B cell (primary cell): ENCODE measurements at regions not wholly inside any gene's neighbourhood (a gene's known extent, or its start where the extent isn't known, plus 50 kb on each side); places are given as distances from the start of the nearest gene placed in this dataset.

Experiments used
- ATAC-seq: fragments of 200-7000 bp; cut with Tn5 transposase; one replicate; pipeline ENCODE4 v1.10.0; 2021; ENCODE audit warnings: low read depth, mild to moderate bottlenecking, moderate number of reproducible peaks, moderate library complexity
- CTCF ChIA-PET: fragments of 350-600 bp; sonication (Branson Sonifier 250); formaldehyde crosslinking; loops from one replicate; lab custom pipeline; 2021; ENCODE audit warnings: antibody characterized with exemption, inconsistent platforms; lab: Charles Lee
- POLR2A ChIA-PET: fragments of 350-600 bp; sonication (Branson Sonifier 250); formaldehyde crosslinking; loops from one replicate; lab custom pipeline; 2021; ENCODE audit warnings: antibody characterized with exemption; lab: Charles Lee
- DNase-seq: peaks from one replicate; pipeline ENCODE4 v3.0.0; 2013
- H2AFZ ChIP-seq: 2 replicates; pipeline ENCODE4 v1.6.1; 2012; ENCODE audit warnings: mild to moderate bottlenecking, low read depth, low read length; ENCODE audit not compliant: insufficient read depth, poor library complexity, severe bottlenecking
- H3K27ac ChIP-seq, 2 donors: 1 replicate in 1 of 2; 2 replicates in 1 of 2; pipeline ENCODE4 v1.5.1; 2012 to 2013; ENCODE audit warnings: low read length in 2 of 2, mild to moderate bottlenecking in 2 of 2, moderate library complexity in 1 of 2
- H3K27me3 ChIP-seq, 4 experiments: fragments of 200-600 bp in 1 of 4; sonication (generic) in 1 of 4; replicated peaks in 1 of 4; 1 replicate in 2 of 4; 2 replicates in 2 of 4; pipeline versions ENCODE4 v1.6.1 to v1.7.0; 2013 to 2016; ENCODE audit warnings: low read length in 3 of 4, mild to moderate bottlenecking in 2 of 4, mixed read lengths in 1 of 4, moderate library complexity in 1 of 4; ENCODE audit not compliant: insufficient read depth in 4 of 4, control insufficient read depth in 3 of 4; ENCODE audit errors: control extremely low read depth in 1 of 4
- H3K36me3 ChIP-seq, 2 experiments: replicated peaks in 1 of 2; 1 replicate in 1 of 2; 2 replicates in 1 of 2; pipeline versions ENCODE4 v1.6.1 to v1.7.1; 2013; ENCODE audit warnings: low read length in 1 of 2; ENCODE audit not compliant: insufficient read depth in 2 of 2, control insufficient read depth in 1 of 2; ENCODE audit errors: control extremely low read depth in 1 of 2, extremely low read depth in 1 of 2
- H3K4me1 ChIP-seq, 2 donors: fragments of 200-600 bp in 1 of 2; sonication (generic) in 1 of 2; 1 replicate in 1 of 2; 2 replicates in 1 of 2; pipeline versions ENCODE4 v1.5.1 to v1.6.1; 2013 to 2017; ENCODE audit warnings: low read length in 2 of 2; ENCODE audit not compliant: control insufficient read depth in 2 of 2, insufficient read depth in 2 of 2
- H3K4me2 ChIP-seq: replicated peaks from 2 replicates; pipeline ENCODE3; 2012; ENCODE audit warnings: mild to moderate bottlenecking, low read depth, low read length; ENCODE audit not compliant: poor library complexity, severe bottlenecking
- H3K4me3 ChIP-seq, 5 experiments: fragments of 200-600 bp in 1 of 5; sonication (generic) in 1 of 5; 1 replicate in 3 of 5; 2 replicates in 2 of 5; pipeline versions ENCODE4 v1.5.1 to v1.7.0; 2011 to 2016; ENCODE audit warnings: low read length in 4 of 5, mild to moderate bottlenecking in 4 of 5, low read depth in 2 of 5, control low read depth in 1 of 5, moderate library complexity in 1 of 5; ENCODE audit not compliant: insufficient read depth in 1 of 5; ENCODE audit errors: control extremely low read depth in 1 of 5, extremely low read depth in 1 of 5
- H3K79me2 ChIP-seq: fragments of 200-600 bp; sonication (generic); one replicate; pipeline ENCODE4 v1.6.0; 2016; ENCODE audit warnings: low read length; ENCODE audit not compliant: control insufficient read depth, insufficient read depth
- H3K9ac ChIP-seq: fragments of 200-600 bp; sonication (generic); 2 replicates; pipeline ENCODE4 v1.6.1; 2017; ENCODE audit warnings: mild to moderate bottlenecking, low read length, moderate library complexity
- H3K9me3 ChIP-seq, 3 donors: one replicate each; pipeline versions ENCODE4 v1.6.1 to v1.7.1; 2013; ENCODE audit warnings: low read length in 2 of 3; ENCODE audit not compliant: control insufficient read depth in 2 of 3, insufficient read depth in 1 of 3; ENCODE audit errors: control extremely low read depth in 1 of 3
- H4K20me1 ChIP-seq: 2 replicates; pipeline ENCODE4 v1.6.0; 2012; ENCODE audit warnings: mild to moderate bottlenecking, low read length; ENCODE audit not compliant: insufficient read depth, control insufficient read depth, poor library complexity, severe bottlenecking
- H3K27ac Mint-ChIP-seq: one replicate; pipeline ENCODE4 v1.8.0; 2021; ENCODE audit warnings: mixed read lengths
- H3K27me3 Mint-ChIP-seq: one replicate; pipeline ENCODE4 v1.8.0; 2021; ENCODE audit warnings: mixed read lengths
- H3K4me1 Mint-ChIP-seq: one replicate; pipeline ENCODE4 v1.8.0; 2021; ENCODE audit warnings: mixed read lengths
- H3K4me3 Mint-ChIP-seq: one replicate; pipeline ENCODE4 v1.8.0; 2021; ENCODE audit warnings: mixed read lengths
- H3K9me3 Mint-ChIP-seq: one replicate; pipeline ENCODE4 v1.8.0; 2022; ENCODE audit warnings: mixed read lengths; ENCODE audit not compliant: insufficient read depth
- CTCF ChIP-seq: fragments of 200-600 bp; IDR thresholded peaks from one replicate; pipeline ENCODE4 v1.8.0; 2022; ENCODE audit warnings: antibody characterized with exemption, mild to moderate bottlenecking
- EZH2 ChIP-seq: IDR thresholded peaks from 2 replicates; pipeline ENCODE4 v1.6.1; 2012; ENCODE audit warnings: borderline replicate concordance, low read depth, mild to moderate bottlenecking, moderate library complexity, low read length; ENCODE audit not compliant: insufficient read depth, poor library complexity, severe bottlenecking
- WGBS: methylation state at CpG from one replicate; pipeline ENCODE4 v1.1.5; 2013; ENCODE audit warnings: missing lambda C conversion rate; ENCODE audit not compliant: insufficient coverage; 5-methylcytosine and 5-hydroxymethylcytosine counted together
- intact Hi-C: fragments of 100-400 bp; cut with micrococcal nuclease; formaldehyde crosslinking; loops from one replicate; pipeline ENCODE4 v1.10.0; 2022

- ATAC-seq (no peak), DNase-seq (no peak)
- no peak overlapping the region for H3K4me2 ChIP-seq
- no peak overlapping the region for H3K9ac ChIP-seq
- no peaks in the 10 kb centered on the region for H3K27me3 ChIP-seq
- intact Hi-C loops, result no loop called here
- ChIA-PET POLR2A (no interaction called here), CTCF (no interaction called here)
- no peaks in the 10 kb centered on the region for H3K4me1 ChIP-seq
- Mint-ChIP-seq H3K4me1 (no peaks in the 10 kb centered on the region), H3K4me3 (no peak overlapping the region), H3K9me3 (peaks cover 5% of the 10 kb centered on the region), H3K27me3 (no peaks in the 10 kb centered on the region), H3K27ac (no peak overlapping the region)
- no peak overlapping the region for H3K4me3 ChIP-seq
- H3K27ac ChIP-seq, result no peak overlapping the region
- WGBS, result no CpG with 5 or more reads among the region's 3 CpGs
- H4K20me1 ChIP-seq, result no peaks in the 10 kb centered on the region
- no peaks in the 10 kb centered on the region for H3K36me3 ChIP-seq
- H3K9me3 ChIP-seq, result peaks cover 0 to 5% (median 0%) of the 10 kb centered on the region in 3 donors
- H3K79me2 ChIP-seq, result no peaks in the 10 kb centered on the region
- no peak for TF ChIP-seq EZH2
- TF ChIP-seq CTCF, result no peak
- H2AFZ ChIP-seq, result no peak overlapping the region
These were observed 1179.3 kb upstream of the CDH9 start for GRCh38 chr5:28217695-28218094.

GRCh38 chr5:28216939-28217360, 1178.6 kb upstream of the CDH9 start:
- Mint-ChIP-seq H3K27ac (no peak overlapping the region), H3K27me3 (no peaks in the 10 kb centered on the region), H3K4me1 (no peaks in the 10 kb centered on the region), H3K4me3 (no peak overlapping the region), H3K9me3 (peaks cover 5% of the 10 kb centered on the region)
- no peaks in the 10 kb centered on the region for H3K79me2 ChIP-seq
- no peak overlapping the region for H3K4me2 ChIP-seq
- DNase-seq (no peak), ATAC-seq (no peak)
- H3K4me3 ChIP-seq, result no peak overlapping the region
- ChIA-PET CTCF (no interaction called here), POLR2A (no interaction called here)
- peaks cover 0 to 5% (median 0%) of the 10 kb centered on the region in 3 donors for H3K9me3 ChIP-seq
- no peaks in the 10 kb centered on the region for H3K27me3 ChIP-seq
- no peaks in the 10 kb centered on the region for H3K4me1 ChIP-seq
- no peak overlapping the region for H3K9ac ChIP-seq
- no peaks in the 10 kb centered on the region for H3K36me3 ChIP-seq
- WGBS, result no CpG with 5 or more reads among the region's 2 CpGs
- H3K27ac ChIP-seq, result no peak overlapping the region
- intact Hi-C loops, result no loop called here
- H4K20me1 ChIP-seq, result no peaks in the 10 kb centered on the region
- H2AFZ ChIP-seq, result no peak overlapping the region
- TF ChIP-seq CTCF, result no peak
- TF ChIP-seq EZH2, result no peak
